OCI-LY1 (cell line): ENCODE measurements at regions not wholly inside any gene's neighbourhood (a gene's known extent, or its start where the extent isn't known, plus 50 kb on each side); places are given as distances from the start of the nearest gene placed in this dataset.

Experiments
- CTCF ChIP-seq: fragments of 200-600 bp; sonication (generic), shearing (Covaris generic); IDR thresholded peaks from 2 replicates; pipeline ENCODE4 v1.5.1; 2017; ENCODE audit warnings: mild to moderate bottlenecking, antibody characterized with exemption, low read length, moderate library complexity, mixed read lengths
- EZH2 ChIP-seq: fragments of 200-600 bp; sonication (generic), shearing (Covaris generic); IDR thresholded peaks from 2 replicates; pipeline ENCODE4 v1.8.0; 2017; ENCODE audit warnings: borderline replicate concordance, mixed run types, mild to moderate bottlenecking, antibody characterized with exemption, low read length, moderate library complexity, mixed read lengths

- no peak for TF ChIP-seq EZH2
- TF ChIP-seq CTCF, result no peak
Observed at GRCh38 chr4:83981156-83981555, 445.2 kb downstream of the GPAT3 start.
